MCF 10A (cell line): ENCODE measurements at regions not wholly inside any gene's neighbourhood (a gene's known extent, or its start where the extent isn't known, plus 50 kb on each side); places are given as distances from the start of the nearest gene placed in this dataset.
A peak's percentile ranks its signal among the peaks of the same experiment; 100 is the strongest.

Experiments used
- BruUV-seq: library from RNA; stranded (reverse); fragments of 400-500 nt; replicated peaks from 2 replicates; lab custom pipeline; 2021; lab: Mats Ljungman, UMichigan
- CTCF ChIA-PET: fragments of 300-600 bp; sonication (Branson Sonifier 250); formaldehyde crosslinking; extraction: SDS; loops from one replicate; lab custom pipeline; 2021; ENCODE audit warnings: antibody characterized with exemption, inconsistent platforms; lab: Yijun Ruan, JAX
- POLR2A ChIA-PET: fragments of 300-600, 350-650 bp; sonication (Branson Sonifier 250); formaldehyde crosslinking; extraction: SDS; loops from one replicate; lab custom pipeline; 2020; ENCODE audit warnings: antibody characterized with exemption, inconsistent platforms; lab: Yijun Ruan, JAX
- DNase-seq: peaks from one replicate; pipeline ENCODE4 v3.0.0-alpha.2; 2018; ENCODE audit not compliant: unreplicated experiment
- H3K27ac Mint-ChIP-seq: one replicate; pipeline ENCODE4 v1.8.0; 2022; ENCODE audit warnings: mild to moderate bottlenecking, low read depth, mixed read lengths; ENCODE audit not compliant: unreplicated experiment
- H3K27me3 Mint-ChIP-seq: one replicate; pipeline ENCODE4 v1.8.0; 2022; ENCODE audit warnings: mixed read lengths; ENCODE audit not compliant: insufficient read depth, unreplicated experiment
- H3K36me3 Mint-ChIP-seq: one replicate; pipeline ENCODE4 v1.8.0; 2022; ENCODE audit warnings: mild to moderate bottlenecking, moderate library complexity, mixed read lengths; ENCODE audit not compliant: insufficient read depth, unreplicated experiment
- H3K4me1 Mint-ChIP-seq: one replicate; pipeline ENCODE4 v1.8.0; 2022; ENCODE audit warnings: mixed read lengths; ENCODE audit not compliant: insufficient read depth, unreplicated experiment
- H3K4me3 Mint-ChIP-seq: one replicate; pipeline ENCODE4 v1.8.0; 2022; ENCODE audit warnings: mild to moderate bottlenecking, moderate library complexity, mixed read lengths; ENCODE audit not compliant: unreplicated experiment
- H3K9me3 Mint-ChIP-seq: one replicate; pipeline ENCODE4 v1.8.0; 2022; ENCODE audit warnings: mixed read lengths; ENCODE audit not compliant: unreplicated experiment
- CTCF ChIP-seq: fragments of 200-600 bp; IDR thresholded peaks from one replicate; pipeline ENCODE4 v1.8.0; 2022; ENCODE audit warnings: antibody characterized with exemption, mild to moderate bottlenecking; ENCODE audit not compliant: unreplicated experiment
- intact Hi-C: fragments of 100-400 bp; cut with micrococcal nuclease; formaldehyde crosslinking; loops from 2 replicates; pipeline ENCODE4 v1.14.1; 2022

GRCh38 chr2:82485701-82486100 is 1973.4 kb downstream of the SUCLG1 start:
- H3K9me3 Mint-ChIP-seq: no peaks in the 10 kb centered on the region
- intact Hi-C loops: no loop called here
- no TSS peak for BruUV-seq
- no peak overlapping the region for H3K27ac Mint-ChIP-seq
- CTCF ChIA-PET: no interaction called here
- no peak for DNase-seq
- no peak for TF ChIP-seq CTCF
- no peaks in the 10 kb centered on the region for H3K27me3 Mint-ChIP-seq
- H3K4me3 Mint-ChIP-seq: no peak overlapping the region
- peaks cover 13% of the 10 kb centered on the region for H3K4me1 Mint-ChIP-seq
- H3K36me3 Mint-ChIP-seq: no peaks in the 10 kb centered on the region
- POLR2A ChIA-PET: no interaction called here

GRCh38 chr2:82481207-82481606 is 1977.9 kb downstream of the SUCLG1 start:
- H3K9me3 Mint-ChIP-seq: no peaks in the 10 kb centered on the region
- no peak overlapping the region for H3K27ac Mint-ChIP-seq
- peaks cover 14% of the 10 kb centered on the region for H3K4me1 Mint-ChIP-seq
- TF ChIP-seq CTCF: no peak
- CTCF ChIA-PET: interaction anchor here (0.6 kb wide), 2 partner anchors 27 to 801 kb away, joined by 3 read pairs; no protein-coding TSS in a partner anchor
- DNase-seq: no peak
- no TSS peak for BruUV-seq
- intact Hi-C loops: no loop called here
- H3K36me3 Mint-ChIP-seq: no peaks in the 10 kb centered on the region
- POLR2A ChIA-PET: interaction anchor here (0.6 kb wide), 2 partner anchors 174 to 1680 kb away, joined by 3 read pairs; no protein-coding TSS in a partner anchor
- H3K4me3 Mint-ChIP-seq: no peak overlapping the region
- H3K27me3 Mint-ChIP-seq: no peaks in the 10 kb centered on the region

GRCh38 chr2:82478641-82479040 is 1980.4 kb downstream of the SUCLG1 start:
- H3K36me3 Mint-ChIP-seq: no peaks in the 10 kb centered on the region
- BruUV-seq: no TSS peak
- intact Hi-C loops: no loop called here
- H3K4me1 Mint-ChIP-seq: peaks cover 14% of the 10 kb centered on the region
- no peak overlapping the region for H3K4me3 Mint-ChIP-seq
- TF ChIP-seq CTCF: no peak
- H3K27me3 Mint-ChIP-seq: no peaks in the 10 kb centered on the region
- ChIA-PET CTCF (no interaction called here), POLR2A (no interaction called here)
- H3K9me3 Mint-ChIP-seq: no peaks in the 10 kb centered on the region
- no peak overlapping the region for H3K27ac Mint-ChIP-seq
- peak; percentile 3 for DNase-seq

- intact Hi-C loops: no loop called here
These were observed 1983.0 kb downstream of the SUCLG1 start for GRCh38 chr2:82476094-82476493.

More at GRCh38 chr2:82476094-82476493, 1983.0 kb downstream of the SUCLG1 start:
- H3K4me1 Mint-ChIP-seq: peaks cover 5% of the 10 kb centered on the region
- ChIA-PET CTCF (interaction anchor here (1.2 kb wide), 1 partner anchor 721 kb away, joined by 4 read pairs; no protein-coding TSS in a partner anchor), POLR2A (no interaction called here)
- no TSS peak for BruUV-seq
- no peak for TF ChIP-seq CTCF
- H3K27me3 Mint-ChIP-seq: no peaks in the 10 kb centered on the region
- H3K27ac Mint-ChIP-seq: no peak overlapping the region
- H3K9me3 Mint-ChIP-seq: no peaks in the 10 kb centered on the region
- H3K4me3 Mint-ChIP-seq: no peak overlapping the region
- no peak for DNase-seq
- H3K36me3 Mint-ChIP-seq: no peaks in the 10 kb centered on the region
